ENCODE measurements at regions not wholly inside any gene's neighbourhood (a gene's known extent, or its start where the extent isn't known, plus 50 kb on each side); places are given as distances from the start of the nearest gene placed in this dataset.

- TF ChIP-seq, protein P1, sequence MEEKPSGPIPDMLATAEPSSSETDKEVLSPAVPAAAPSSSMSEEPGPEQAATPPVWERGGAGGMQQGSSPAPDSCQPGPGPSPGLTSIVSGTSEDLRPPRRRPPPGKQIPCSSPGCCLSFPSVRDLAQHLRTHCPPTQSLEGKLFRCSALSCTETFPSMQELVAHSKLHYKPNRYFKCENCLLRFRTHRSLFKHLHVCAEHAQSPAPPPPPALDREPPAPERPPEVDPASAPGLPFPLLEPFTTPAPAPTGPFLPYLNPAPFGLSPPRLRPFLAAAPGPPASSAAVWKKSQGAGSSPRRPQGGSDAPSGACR (CRISPR knock-in tag; IDR thresholded peaks at IDR 0.05): no peak
- no peak for TF ChIP-seq KAT2B (IDR thresholded peaks at IDR 0.05; ENCODE audit: borderline replicate concordance, low read depth, low read length)
- TF ChIP-seq, protein P2, sequence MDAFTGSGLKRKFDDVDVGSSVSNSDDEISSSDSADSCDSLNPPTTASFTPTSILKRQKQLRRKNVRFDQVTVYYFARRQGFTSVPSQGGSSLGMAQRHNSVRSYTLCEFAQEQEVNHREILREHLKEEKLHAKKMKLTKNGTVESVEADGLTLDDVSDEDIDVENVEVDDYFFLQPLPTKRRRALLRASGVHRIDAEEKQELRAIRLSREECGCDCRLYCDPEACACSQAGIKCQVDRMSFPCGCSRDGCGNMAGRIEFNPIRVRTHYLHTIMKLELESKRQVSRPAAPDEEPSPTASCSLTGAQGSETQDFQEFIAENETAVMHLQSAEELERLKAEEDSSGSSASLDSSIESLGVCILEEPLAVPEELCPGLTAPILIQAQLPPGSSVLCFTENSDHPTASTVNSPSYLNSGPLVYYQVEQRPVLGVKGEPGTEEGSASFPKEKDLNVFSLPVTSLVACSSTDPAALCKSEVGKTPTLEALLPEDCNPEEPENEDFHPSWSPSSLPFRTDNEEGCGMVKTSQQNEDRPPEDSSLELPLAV (CRISPR knock-in tag; conservative IDR thresholded peaks at IDR 0.05; ENCODE audit: low read depth): no peak
- no peak for TF ChIP-seq FOXK1 (CRISPR knock-in tag; IDR thresholded peaks at IDR 0.05; ENCODE audit: borderline replicate concordance, low read depth)
- no peak for TF ChIP-seq ZNF891 (CRISPR knock-in tag; IDR thresholded peaks at IDR 0.05)
Observed at GRCh38 chr3:171543759-171544300, 83.6 kb upstream of the TNIK start (continued).

DNA sequence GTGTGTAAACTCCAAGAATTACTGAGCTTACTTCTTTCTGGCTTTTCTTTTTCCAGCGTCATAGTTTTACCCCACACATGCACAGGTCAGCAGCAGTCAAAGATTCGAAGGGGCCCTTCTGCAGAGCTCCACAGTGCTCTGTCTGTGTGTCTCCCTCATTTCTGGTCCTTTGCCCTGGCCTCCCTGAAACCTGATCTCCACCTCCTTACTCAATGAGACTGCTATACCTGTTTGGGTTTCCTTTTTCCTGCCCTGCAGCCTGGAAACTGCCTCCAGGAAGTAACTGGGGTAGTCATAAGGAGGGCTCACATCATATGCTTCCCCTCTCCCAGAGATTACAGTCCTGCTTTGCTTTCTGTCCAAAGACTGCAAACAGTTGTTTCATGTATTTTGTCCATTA, 82.8 kb upstream of the TNIK start:
- ChIA-PET CTCF (ENCODE audit: low intra/inter-chr PET ratio, low total read pairs) (no interaction called here), POLR2A (no interaction called here)
- FAIRE-seq (no peak), ATAC-seq (no peak), DNase-seq (ENCODE audit: low spot score) (no peak)
- H3K4me1 ChIP-seq (ENCODE audit: insufficient read depth, low read length): no peaks in the 10 kb centered on the region
- 0% methylated on average over 2 of the region's 2 CpGs for WGBS (ENCODE audit: low lambda C conversion rate)
- H3K27me3 ChIP-seq (ENCODE audit: control insufficient read depth in 1 of 2, insufficient read depth in 2 of 2, low read length in 2 of 2): no peaks in the 10 kb centered on the region; a peak in 1 of 5 replicates
- in situ Hi-C loops (cut with HindIII; ENCODE audit: extremely low pct_ligation_motif_present, low pct_unique_long_range_greater_than_20kb): no loop called here
- BruUV-seq (replicated peaks): no TSS peak
- no peak overlapping the region for H3K27ac ChIP-seq (ENCODE audit: extremely low read length, insufficient read depth, low read length)
- H3K4me2 ChIP-seq (ENCODE audit: low read depth, low read length): no peak overlapping the region
- no peak overlapping the region for H3K4me3 ChIP-seq (replicated peaks in 1 of 3; ENCODE audit: insufficient read depth in 1 of 3, low read depth in 2 of 3, low read length in 3 of 3)
- intact Hi-C loops (cut with micrococcal nuclease; ENCODE audit: unreplicated experiment): no loop called here
- H4K20me1 ChIP-seq (ENCODE audit: insufficient read depth, low read length): no peaks in the 10 kb centered on the region
- no peak overlapping the region for H3K9ac ChIP-seq (ENCODE audit: insufficient read depth, low read depth, low read length)
- H3K9me3 ChIP-seq (ENCODE audit: low read length): no peaks in the 10 kb centered on the region
- H2AFZ ChIP-seq (ENCODE audit: low read length): no peak overlapping the region
- no peaks in the 10 kb centered on the region for H3K79me2 ChIP-seq (ENCODE audit: insufficient read depth, low read length)
- H3K36me3 ChIP-seq (replicated peaks in 1 of 2; ENCODE audit: control insufficient read depth in 1 of 2, insufficient read depth in 2 of 2, low read length in 2 of 2): no peaks in the 10 kb centered on the region
- TF ChIP-seq ZNF850 (CRISPR knock-in tag; conservative IDR thresholded peaks at IDR 0.05) (no peak), DPF2 (CRISPR knock-in tag; IDR thresholded peaks at IDR 0.05; ENCODE audit: borderline replicate concordance, low read depth) (no peak), ZFX (CRISPR knock-in tag; IDR thresholded peaks at IDR 0.05; ENCODE audit: low read depth) (no peak), ZNF234 (CRISPR knock-in tag; conservative IDR thresholded peaks at IDR 0.05) (no peak), ZNF773 (CRISPR knock-in tag; IDR thresholded peaks at IDR 0.05; ENCODE audit: borderline replicate concordance) (no peak), ARNT2 (CRISPR knock-in tag; IDR thresholded peaks at IDR 0.05; ENCODE audit: low read depth) (no peak), GATA4 (IDR thresholded peaks at IDR 0.05; ENCODE audit: borderline replicate concordance, low read depth) (no peak), ZNF282 (IDR thresholded peaks at IDR 0.05; ENCODE audit: partially characterized antibody) (no peak), ZSCAN20 (CRISPR knock-in tag; IDR thresholded peaks at IDR 0.05; ENCODE audit: borderline replicate concordance) (no peak)
- TF ChIP-seq, protein P3, sequence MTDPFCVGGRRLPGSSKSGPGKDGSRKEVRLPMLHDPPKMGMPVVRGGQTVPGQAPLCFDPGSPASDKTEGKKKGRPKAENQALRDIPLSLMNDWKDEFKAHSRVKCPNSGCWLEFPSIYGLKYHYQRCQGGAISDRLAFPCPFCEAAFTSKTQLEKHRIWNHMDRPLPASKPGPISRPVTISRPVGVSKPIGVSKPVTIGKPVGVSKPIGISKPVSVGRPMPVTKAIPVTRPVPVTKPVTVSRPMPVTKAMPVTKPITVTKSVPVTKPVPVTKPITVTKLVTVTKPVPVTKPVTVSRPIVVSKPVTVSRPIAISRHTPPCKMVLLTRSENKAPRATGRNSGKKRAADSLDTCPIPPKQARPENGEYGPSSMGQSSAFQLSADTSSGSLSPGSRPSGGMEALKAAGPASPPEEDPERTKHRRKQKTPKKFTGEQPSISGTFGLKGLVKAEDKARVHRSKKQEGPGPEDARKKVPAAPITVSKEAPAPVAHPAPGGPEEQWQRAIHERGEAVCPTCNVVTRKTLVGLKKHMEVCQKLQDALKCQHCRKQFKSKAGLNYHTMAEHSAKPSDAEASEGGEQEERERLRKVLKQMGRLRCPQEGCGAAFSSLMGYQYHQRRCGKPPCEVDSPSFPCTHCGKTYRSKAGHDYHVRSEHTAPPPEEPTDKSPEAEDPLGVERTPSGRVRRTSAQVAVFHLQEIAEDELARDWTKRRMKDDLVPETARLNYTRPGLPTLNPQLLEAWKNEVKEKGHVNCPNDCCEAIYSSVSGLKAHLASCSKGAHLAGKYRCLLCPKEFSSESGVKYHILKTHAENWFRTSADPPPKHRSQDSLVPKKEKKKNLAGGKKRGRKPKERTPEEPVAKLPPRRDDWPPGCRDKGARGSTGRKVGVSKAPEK (CRISPR knock-in tag; IDR thresholded peaks at IDR 0.05; ENCODE audit: borderline replicate concordance): no peak

All from HepG2 (cell line).